ENCODE measurements at regions not wholly inside any gene's neighbourhood (a gene's known extent, or its start where the extent isn't known, plus 50 kb on each side); places are given as distances from the start of the nearest gene placed in this dataset.

DNA sequence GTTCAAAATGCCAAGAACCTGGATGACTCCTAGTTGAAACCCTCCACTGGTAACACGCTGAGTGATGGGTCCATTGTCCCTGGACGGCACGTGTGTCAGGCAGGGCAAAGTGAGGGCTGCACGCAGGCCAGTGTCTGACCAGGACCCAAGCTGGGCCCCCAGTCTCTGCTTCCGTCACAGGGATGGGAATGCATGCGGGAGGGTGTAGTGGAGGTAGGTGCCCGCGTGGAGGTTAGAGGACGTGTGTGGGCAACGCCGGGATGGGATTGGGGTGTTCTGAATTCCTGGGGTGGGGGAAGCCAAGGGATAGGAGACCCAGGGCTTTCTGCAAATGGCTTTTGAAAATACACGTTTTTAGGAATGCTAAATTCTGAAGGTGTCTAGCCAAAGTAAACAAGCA, 943.3 kb downstream of the BRD1 start (continued):
- no peak for TF ChIP-seq ZNF331 (CRISPR knock-in tag; IDR thresholded peaks at IDR 0.05; ENCODE audit: low read depth)
- TF ChIP-seq, protein P1, sequence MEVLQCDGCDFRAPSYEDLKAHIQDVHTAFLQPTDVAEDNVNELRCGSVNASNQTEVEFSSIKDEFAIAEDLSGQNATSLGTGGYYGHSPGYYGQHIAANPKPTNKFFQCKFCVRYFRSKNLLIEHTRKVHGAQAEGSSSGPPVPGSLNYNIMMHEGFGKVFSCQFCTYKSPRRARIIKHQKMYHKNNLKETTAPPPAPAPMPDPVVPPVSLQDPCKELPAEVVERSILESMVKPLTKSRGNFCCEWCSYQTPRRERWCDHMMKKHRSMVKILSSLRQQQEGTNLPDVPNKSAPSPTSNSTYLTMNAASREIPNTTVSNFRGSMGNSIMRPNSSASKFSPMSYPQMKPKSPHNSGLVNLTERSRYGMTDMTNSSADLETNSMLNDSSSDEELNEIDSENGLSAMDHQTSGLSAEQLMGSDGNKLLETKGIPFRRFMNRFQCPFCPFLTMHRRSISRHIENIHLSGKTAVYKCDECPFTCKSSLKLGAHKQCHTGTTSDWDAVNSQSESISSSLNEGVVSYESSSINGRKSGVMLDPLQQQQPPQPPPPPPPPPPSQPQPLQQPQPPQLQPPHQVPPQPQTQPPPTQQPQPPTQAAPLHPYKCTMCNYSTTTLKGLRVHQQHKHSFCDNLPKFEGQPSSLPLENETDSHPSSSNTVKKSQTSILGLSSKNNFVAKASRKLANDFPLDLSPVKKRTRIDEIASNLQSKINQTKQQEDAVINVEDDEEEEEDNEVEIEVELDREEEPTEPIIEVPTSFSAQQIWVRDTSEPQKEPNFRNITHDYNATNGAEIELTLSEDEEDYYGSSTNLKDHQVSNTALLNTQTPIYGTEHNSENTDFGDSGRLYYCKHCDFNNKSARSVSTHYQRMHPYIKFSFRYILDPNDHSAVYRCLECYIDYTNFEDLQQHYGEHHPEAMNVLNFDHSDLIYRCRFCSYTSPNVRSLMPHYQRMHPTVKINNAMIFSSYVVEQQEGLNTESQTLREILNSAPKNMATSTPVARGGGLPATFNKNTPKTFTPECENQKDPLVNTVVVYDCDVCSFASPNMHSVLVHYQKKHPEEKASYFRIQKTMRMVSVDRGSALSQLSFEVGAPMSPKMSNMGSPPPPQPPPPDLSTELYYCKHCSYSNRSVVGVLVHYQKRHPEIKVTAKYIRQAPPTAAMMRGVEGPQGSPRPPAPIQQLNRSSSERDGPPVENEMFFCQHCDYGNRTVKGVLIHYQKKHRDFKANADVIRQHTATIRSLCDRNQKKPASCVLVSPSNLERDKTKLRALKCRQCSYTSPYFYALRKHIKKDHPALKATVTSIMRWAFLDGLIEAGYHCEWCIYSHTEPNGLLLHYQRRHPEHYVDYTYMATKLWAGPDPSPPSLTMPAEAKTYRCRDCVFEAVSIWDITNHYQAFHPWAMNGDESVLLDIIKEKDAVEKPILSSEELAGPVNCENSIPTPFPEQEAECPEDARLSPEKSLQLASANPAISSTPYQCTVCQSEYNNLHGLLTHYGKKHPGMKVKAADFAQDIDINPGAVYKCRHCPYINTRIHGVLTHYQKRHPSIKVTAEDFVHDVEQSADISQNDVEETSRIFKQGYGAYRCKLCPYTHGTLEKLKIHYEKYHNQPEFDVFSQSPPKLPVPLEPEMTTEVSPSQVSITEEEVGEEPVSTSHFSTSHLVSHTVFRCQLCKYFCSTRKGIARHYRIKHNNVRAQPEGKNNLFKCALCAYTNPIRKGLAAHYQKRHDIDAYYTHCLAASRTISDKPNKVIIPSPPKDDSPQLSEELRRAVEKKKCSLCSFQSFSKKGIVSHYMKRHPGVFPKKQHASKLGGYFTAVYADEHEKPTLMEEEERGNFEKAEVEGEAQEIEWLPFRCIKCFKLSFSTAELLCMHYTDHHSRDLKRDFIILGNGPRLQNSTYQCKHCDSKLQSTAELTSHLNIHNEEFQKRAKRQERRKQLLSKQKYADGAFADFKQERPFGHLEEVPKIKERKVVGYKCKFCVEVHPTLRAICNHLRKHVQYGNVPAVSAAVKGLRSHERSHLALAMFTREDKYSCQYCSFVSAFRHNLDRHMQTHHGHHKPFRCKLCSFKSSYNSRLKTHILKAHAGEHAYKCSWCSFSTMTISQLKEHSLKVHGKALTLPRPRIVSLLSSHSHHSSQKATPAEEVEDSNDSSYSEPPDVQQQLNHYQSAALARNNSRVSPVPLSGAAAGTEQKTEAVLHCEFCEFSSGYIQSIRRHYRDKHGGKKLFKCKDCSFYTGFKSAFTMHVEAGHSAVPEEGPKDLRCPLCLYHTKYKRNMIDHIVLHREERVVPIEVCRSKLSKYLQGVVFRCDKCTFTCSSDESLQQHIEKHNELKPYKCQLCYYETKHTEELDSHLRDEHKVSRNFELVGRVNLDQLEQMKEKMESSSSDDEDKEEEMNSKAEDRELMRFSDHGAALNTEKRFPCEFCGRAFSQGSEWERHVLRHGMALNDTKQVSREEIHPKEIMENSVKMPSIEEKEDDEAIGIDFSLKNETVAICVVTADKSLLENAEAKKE (CRISPR knock-in tag; IDR thresholded peaks at IDR 0.05), result no peak
- TF ChIP-seq NANOG (IDR thresholded peaks at IDR 0.05; ENCODE audit: borderline replicate concordance), result no peak
- TF ChIP-seq ZNF114 (CRISPR knock-in tag; IDR thresholded peaks at IDR 0.05), result no peak
- TF ChIP-seq STAT1 (IDR thresholded peaks at IDR 0.05; ENCODE audit: unreplicated experiment), result no peak

DNA sequence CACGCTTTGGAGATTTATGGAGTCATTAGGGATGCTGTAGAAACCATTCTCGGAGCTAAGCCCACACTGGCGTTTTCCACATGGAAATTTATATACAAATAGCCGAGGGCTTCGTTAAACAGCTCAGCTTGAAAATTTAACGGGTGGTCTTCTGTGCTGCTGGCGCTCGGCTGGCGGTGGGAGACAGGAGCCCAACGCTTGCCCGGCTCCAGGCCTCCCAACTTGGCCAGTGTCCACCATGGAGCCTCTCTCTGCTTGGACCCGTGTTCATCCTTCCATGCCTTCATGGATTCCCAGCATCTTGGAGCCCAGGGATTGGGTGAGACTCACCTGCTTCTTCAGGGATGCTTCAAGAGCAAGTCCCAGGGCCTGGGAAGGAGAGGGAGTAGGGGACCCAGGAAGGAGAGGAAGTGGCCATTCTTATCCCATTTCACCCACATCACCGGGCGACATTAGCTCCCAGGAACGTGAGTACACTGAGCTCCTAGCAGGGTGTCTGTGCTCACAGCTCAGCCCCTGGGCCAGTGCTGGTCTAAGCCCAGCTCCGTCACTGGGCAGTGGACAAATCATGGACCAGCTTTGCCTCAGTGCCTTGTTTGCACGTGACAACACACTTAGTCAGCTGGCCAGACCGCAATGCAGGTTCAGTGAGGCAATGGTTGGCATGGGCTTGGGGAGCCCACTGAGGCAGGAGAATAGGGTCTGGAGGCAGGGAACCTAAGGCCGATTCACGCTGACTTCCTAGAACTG, 944.3 kb downstream of the BRD1 start:
- Mint-ChIP-seq H3K27ac (no peak overlapping the region), H3K4me1 (peaks cover 4% of the 10 kb centered on the region; the same call in 2 of the 3 replicates)
- no peak for TF ChIP-seq EZH2phosphoT487 (IDR thresholded peaks at IDR 0.05; ENCODE audit: unreplicated experiment)
- TF ChIP-seq JUNB (IDR thresholded peaks at IDR 0.05; ENCODE audit: unreplicated experiment), result no peak
- TF ChIP-seq, protein P2, sequence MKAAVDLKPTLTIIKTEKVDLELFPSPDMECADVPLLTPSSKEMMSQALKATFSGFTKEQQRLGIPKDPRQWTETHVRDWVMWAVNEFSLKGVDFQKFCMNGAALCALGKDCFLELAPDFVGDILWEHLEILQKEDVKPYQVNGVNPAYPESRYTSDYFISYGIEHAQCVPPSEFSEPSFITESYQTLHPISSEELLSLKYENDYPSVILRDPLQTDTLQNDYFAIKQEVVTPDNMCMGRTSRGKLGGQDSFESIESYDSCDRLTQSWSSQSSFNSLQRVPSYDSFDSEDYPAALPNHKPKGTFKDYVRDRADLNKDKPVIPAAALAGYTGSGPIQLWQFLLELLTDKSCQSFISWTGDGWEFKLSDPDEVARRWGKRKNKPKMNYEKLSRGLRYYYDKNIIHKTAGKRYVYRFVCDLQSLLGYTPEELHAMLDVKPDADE (IDR thresholded peaks at IDR 0.05), result no peak
- TF ChIP-seq STAT1 (IDR thresholded peaks at IDR 0.05; ENCODE audit: unreplicated experiment), result no peak
- TF ChIP-seq, protein P1 (CRISPR knock-in tag; IDR thresholded peaks at IDR 0.05), result no peak

More for the DNA sequence above, 944.3 kb downstream of the BRD1 start:
- H2AFZ ChIP-seq, result no peak overlapping the region
- no peaks in the 10 kb centered on the region for H4K20me1 ChIP-seq (replicated peaks; ENCODE audit: insufficient read depth)
- no peak overlapping the region for H3K4me2 ChIP-seq
- H3K36me3 Mint-ChIP-seq (ENCODE audit: low read depth), result no peaks in the 10 kb centered on the region
- no peak overlapping the region for H3K4me3 Mint-ChIP-seq
- H3K27ac ChIP-seq (ENCODE audit: low read depth), result no peak overlapping the region
- no peak overlapping the region for H3K4me3 ChIP-seq
- 0 out of 2 replicates have a peak, but pooled peaks cover 4% of the 10 kb centered on the region for H3K36me3 ChIP-seq (ENCODE audit: insufficient read depth)
- H3K27me3 Mint-ChIP-seq (ENCODE audit: insufficient read depth, low read depth, poor library complexity), result peaks cover 3% of the 10 kb centered on the region
- H3K4me1 ChIP-seq (ENCODE audit: insufficient read depth), result no peaks in the 10 kb centered on the region
- ATAC-seq (no peak), DNase-seq (ENCODE audit: low spot score) (no peak)
- H3F3A ChIP-seq (replicated peaks; ENCODE audit: low read depth), result no peaks in the 10 kb centered on the region
- no peaks in the 10 kb centered on the region for H3K9me2 ChIP-seq (ENCODE audit: insufficient read depth)
- no peaks in the 10 kb centered on the region for H3K27me3 ChIP-seq (ENCODE audit: insufficient read depth)
- H3K9me3 Mint-ChIP-seq, result no peaks in the 10 kb centered on the region
- H3K79me2 ChIP-seq (replicated peaks; ENCODE audit: insufficient read depth), result no peaks in the 10 kb centered on the region

All from GM23338 (cell line).